ENCODE measurements at regions not wholly inside any gene's neighbourhood (a gene's known extent, or its start where the extent isn't known, plus 50 kb on each side); places are given as distances from the start of the nearest gene placed in this dataset.
"Not testable (repeated sequence)": the region's sequence is repeated elsewhere in the genome, so short reads cannot be mapped to it uniquely, and the experiment has no call there.

DNA sequence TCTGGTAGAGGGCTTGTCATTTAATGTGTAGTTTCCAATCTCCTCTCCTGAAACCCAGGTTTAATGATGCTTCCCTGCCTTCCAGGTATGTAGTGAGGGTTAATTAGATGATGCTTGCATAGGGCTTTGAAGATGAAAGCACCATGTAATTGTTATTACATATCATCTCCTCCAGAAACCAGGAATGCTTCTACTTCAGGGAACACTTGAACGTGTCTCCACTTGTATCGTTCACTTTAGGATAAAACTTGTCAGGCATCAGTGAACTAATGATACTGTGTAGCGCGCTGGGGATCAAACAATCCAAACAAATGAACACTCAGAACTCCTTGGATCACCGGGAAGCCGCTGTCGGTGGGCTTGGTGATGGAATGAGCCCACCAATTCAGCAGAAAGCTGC lies 260.9 kb upstream of the FZD8 start:
- DNase-seq: no peak

DNA sequence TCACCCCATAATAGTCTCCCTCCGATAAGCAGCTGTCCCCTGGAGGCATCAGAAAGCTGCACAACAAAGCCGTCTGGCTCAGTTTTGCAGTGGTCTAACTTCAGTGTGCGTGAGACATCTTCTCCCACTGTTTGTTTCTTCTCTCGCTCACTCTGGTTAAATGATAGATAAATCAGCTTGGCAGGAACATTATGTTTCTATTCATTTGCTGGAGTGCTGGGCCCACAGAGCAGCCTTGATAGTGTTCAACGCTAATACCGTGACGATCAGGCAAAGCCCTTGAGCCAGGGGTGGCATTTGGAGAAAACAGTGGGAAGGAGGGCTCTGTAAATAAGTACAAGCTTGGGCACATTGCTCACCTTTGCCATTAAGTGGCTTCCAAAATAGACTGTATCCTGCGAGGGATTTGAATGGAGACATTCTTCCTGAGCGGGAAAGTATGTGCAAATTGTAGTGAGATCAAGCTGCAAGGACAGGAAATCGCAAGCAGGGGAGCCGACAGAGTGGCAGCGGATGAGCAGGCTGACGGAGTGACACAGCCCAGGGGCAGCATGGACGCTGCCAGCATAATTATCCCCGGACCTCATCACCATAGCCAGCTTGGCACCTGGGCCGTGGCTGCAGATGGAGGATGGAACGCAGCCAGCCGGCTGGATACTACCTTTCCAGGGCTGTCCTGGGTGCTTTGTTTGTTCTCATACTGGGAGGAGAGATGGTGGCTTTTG lies 256.8 kb upstream of the FZD8 start:
- DNase-seq: peak in 1 of 51 donors; percentile 2

DNA sequence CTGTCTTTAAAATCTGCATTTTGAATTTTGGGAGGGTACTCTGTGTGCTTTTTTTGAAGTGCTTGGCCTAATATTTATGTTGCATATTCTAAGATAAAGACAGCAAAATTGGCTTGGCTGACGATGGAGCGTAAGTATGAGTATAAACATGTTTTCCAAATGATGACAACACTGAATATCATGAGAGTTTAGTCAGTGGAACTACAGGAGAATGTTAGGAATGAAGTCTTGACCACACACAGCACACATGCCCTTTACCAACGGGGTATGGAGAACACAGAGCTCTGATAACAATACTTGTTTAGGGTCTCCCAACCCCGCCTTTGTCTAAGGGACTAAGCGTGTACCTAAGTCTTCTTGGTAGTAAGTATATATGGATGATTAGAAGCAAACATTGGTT lies 253.9 kb upstream of the FZD8 start:
- no peak for DNase-seq

DNA sequence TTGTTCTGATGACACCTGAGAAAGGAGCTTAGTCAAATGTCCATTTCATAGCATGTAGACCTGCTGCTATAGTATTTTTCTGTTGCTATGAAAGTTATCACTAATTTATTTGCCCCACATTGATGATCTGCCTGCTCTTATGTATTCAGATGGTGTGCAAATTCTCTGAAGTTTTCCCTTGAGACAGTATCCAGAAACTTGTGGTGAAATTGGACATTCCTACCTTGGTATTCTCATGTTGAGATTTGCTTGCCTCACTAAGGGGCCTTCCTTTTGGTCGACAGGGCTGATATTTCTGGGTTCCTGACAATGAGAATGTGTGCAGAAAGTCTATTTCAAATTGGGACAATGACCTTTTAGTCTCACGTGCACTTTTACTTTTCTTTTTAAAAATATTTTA lies 253.2 kb upstream of the FZD8 start:
- no peak for DNase-seq

DNA sequence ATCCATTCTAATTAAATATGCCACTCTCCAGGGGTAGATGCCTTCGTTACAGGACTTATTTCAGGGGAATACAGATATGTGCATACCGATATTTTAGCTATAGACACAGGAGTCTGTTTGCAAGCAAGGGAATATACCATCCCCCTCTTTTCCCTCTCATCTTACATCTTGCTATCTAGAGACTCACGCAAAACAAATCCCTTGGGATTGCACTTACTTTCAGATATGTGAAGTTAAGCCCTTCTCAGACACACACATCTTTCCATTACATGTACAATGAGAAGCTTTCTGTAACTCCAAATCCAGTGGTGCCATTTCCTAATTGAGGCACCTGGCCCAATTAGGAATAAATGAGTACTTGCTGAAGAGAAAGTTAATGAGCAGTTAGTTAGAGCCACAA lies 250.4 kb upstream of the FZD8 start:
- no peak for DNase-seq

DNA sequence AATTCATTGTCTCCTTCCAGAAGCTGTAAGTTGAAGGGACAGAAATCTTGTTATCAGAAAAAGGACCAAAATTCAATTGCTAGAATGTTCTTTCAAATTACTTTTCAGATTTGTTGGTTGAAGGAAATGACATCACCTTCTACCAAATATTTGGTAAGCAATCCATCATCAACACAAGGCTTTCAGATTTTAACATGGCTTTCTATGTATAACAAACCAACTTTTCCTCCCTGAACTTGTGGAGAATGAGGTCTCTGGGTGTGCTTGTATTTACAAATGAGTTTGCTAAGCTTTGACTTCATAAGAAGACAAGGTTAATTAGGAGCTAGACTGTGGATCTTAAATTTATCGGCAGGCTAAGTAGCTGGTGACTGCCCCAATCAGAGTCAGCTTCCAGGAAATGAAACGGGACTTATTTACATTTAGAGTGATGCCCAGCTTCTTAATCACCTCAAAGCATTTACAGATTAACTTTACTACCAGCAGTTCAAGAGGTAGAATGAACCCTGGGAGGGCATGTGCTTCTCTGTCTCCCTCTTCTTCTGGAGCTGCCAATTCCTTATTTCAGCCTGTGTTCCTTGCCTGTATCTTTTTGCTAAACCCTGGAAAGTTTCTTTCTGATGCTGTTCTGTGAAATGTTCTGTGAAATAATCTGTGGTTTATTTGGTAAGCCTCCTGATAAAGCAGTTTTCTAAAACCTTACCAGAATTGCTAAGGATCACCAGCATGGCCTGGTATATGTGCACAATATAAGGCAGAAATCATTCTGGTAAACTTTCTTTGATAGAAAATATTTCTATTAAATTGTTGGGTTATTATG lies 248.8 kb upstream of the FZD8 start:
- DNase-seq: no peak

DNA sequence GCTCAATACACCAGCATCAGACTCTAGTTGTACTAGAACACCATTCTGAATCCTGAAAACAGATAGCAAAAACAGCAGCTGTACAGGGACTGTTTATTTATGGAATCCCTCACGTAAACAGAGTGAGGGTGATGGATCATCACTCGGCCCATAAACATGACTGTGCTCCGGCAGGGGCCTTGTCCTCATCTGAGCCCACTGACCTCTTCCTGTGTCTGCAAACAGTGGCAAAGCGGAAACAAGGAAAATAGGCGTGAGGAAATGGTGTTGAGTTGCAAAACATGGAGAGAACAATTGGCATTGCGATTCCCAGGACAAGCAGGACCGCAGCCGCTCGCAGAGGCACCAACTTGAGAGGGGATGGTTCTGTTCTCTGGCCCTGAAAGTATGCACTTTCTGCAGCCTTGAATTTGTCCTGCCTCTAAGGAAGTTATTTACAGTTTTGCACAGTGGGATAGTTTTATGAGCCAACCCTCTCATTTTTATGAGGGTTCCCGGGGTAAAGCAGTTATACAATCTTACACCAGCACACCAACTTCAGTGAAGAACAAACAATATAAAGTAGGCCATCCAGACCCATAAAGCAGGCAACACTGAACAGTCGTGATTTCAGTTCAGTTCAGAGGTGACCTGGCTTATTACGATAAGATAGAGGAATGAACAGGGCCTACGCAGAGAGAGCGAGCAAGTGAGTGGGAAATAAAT lies 248.0 kb upstream of the FZD8 start:
- no peak for DNase-seq

DNA sequence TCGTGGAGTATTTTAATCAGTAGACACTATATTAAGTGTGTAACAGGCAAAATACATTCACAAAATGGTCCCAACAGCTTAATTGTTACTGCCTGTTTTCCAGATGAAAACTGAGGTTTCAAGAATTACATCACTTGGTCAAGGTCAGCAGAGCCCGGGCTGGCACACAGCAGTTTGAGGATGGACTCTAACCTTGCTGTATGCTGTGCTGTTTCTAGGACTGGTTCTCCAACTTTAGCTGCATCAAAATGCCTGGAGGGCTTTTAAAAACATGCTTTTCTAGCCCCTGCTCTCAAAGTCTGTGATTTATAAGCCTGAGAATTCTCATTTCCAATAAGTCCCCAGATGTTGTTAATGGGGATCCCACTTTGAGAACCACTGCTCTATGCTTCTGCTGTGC lies 247.1 kb upstream of the FZD8 start:
- no peak for DNase-seq

DNA sequence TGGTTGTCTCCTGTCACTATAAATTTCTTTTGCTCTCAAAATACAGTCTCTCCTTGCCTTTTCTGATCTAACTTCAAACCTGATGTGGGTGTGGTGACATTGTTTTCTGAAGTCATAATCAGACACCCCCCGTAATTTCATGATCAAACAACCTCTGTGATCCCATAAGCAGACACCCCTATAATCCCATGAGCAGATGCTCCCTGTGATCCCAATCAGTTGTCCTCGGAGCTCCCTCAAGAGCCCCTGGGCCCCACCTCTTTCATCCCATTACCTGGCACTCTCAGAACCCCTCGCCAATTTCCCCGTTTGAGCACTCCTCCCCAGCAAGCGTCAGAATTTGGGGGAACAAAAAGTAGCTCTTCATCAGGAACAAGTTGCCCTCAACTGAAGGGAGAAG lies 246.3 kb upstream of the FZD8 start:
- DNase-seq: no peak

DNA sequence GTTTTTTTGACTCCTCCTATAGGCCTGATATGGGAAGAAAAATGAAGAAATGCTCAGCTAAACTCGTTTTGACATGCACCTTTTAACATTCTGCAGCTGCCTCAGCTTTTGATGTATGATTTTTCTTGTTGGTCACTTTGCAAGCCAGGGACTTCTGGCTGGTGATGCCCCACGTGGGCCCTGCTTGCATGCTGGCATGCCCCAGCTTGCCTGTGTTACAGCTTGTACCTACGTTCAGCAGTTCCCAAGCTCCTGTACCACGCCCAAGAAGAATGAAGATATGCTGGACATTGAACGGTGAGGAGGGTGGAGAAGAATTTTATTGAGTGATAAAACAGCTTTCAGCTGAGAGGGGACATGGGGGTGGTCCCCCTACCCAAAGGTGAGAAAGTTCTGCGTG lies 245.6 kb upstream of the FZD8 start:
- DNase-seq: no peak

DNA sequence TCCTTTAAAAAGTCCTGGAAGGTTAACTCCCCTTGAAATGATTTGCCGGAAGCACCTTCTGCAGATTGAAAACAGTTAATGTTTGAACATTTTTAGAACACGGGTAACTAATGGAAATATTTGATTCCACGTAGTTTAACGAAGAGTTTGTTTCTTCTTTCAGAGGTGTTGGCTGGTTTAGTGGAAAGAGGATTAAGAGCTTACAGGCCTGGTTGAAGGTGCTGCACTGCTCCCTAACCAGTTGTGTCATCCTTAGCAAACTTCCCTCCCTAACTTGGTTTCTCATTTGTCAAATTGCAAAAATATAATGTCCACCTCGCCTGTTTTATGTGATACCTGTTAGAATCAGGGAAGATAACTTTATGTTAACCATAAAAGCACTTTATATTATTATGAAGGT lies 243.0 kb upstream of the FZD8 start:
- no peak for DNase-seq

DNA sequence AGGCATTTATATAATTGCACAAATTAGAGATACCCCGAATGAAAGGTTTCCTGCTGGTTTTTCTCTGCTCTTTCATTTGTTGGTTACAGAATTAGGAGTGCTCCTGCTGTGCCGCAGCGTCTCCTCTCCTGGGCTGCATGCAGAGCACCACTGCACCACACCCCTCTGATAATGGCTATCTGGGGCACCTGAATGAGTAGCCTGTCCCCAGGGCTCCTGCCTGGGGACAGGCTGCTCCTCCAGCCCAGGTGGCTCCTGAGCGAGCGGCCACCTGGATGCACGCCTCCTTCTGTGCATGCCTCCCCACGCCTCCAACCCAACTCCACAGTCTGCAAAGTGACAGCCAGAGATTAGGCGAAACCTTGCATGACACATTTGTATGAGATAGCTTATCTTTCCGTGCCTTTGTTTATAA lies 242.6 kb upstream of the FZD8 start:
- DNase-seq: no peak

DNA sequence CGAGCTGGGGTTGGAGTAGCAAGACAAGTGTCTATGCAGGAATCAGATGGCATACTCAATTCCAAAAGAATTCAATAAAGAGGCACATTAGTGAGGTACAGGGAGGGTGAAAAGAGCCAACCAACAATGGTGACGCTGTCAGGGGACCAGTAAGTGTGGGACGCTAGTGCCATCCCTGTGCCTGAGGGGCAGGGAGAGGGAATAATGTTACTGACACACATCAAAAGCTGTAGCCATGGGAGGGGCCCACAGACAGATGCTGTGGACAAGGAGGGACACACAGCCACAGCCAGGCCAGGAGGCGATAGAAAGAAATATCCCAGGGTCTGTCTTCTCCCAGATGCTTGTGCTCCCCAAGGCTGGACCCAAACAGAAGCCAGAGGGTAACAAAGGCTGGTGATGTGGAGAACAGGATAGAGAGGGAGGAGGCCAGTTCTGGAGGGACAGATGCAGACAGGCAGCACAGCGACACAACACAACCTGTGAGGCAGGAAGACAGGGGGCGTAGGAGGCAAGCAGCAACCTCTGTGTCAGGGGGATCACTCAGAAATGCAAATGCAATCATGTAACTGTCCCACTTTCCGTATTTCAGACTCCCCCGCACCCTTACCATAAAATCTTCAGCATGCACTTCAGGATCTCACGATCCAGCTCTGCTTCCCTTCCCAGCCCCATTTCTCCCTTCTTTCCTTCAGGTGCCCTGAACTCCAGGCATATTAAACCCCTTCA lies 240.5 kb upstream of the FZD8 start:
- no peak for DNase-seq

DNA sequence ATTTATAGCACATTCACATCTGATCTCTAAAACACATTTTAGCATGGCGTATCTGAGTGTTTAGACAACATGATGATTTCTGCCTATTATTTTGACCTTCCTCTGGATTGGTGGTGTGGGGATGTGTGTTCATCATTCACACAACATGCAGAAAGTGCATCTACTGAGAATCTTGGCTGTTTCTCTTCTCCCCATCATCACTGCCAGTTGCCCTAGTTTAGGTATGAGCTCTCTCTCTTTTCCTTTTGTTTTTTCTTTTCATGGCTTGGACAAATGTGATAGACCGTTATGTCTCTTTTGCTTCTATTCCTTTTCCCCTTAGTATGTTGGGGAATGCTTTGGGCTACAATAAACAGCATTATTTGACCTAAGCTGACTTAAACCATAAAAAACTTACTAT lies 239.2 kb upstream of the FZD8 start:
- DNase-seq: no peak

DNA sequence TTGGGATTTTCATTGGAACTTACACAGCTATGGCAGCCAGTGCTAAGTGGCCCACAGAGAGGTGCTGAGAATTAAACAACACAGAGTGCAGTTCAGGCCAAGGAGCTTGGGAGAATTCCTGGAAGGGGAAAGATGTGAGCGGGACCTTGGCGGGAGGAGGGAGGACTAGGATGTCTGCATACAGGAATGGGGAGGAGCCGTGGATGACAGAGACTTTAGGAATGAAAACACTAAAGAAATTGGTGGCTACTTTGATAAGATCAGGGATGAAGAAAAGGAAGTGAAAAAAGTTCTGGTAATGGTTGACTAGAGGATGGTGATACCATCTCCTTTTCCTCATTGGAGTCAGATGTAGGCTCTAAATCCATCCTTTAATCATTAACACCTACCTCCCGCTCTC lies 234.2 kb upstream of the FZD8 start:
- no peak for DNase-seq

DNA sequence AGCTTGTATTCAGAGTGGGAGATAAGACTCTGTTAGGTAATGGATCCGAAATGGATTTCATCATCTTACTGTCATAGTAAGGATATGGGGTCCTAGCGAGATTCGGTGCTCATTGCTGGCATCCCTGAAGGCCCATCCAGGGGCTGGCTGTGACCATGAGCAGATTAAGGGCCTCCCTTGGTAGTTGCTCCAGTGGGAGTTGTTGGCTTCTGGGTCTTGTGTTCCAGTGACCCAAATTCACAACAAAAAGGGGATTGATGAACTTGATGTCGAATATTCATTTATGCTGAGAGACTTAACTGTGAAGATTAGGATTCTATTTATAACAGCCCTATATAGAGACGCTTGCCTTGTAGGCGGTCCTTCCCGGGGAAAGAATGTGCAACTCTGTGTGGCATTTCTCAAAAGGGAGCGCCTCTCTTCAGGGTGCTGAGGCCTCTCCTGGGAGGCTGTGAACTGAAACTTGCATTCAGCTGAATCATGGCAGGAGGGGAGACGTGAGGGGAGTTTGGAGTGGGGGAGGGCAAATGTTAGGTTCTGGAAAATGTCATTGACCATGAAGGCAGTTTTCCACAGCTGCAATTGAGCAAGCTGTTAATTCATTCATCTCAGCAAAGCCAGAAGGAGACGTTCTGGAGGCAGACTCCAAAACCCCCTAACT lies 233.1 kb upstream of the FZD8 start:
- no peak for DNase-seq

DNA sequence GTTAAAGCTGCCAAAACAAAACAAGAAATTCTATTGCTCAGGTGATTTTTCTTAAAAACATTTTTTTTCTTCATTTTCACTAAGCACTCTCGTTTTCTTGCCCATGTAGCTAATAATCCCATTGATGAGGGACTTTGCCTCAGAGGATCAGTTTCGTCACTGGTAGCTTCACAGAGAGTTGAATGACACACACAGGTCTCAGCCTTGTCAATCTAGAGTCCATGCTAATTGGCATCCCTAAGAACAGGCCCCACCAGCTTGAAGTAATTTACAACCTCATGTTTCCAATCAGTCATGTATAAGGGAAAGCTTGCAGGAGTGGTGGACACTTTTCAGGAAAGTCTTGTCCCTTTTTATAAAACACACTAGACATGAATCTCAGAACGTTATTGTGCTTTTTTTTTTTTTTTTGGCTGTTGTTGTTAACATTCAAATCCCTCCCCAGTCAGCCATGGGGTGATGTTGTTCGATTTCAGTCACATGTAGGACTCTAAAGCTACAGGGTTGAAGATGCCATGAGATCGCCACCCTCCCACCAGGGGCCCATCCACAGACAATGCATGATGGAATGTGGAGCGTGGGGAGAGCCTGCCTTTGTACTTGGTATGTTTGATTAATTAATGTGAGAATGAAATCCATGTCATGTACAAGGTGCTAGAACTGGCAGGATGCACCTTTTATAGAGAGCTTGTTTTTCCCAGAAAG lies 232.4 kb upstream of the FZD8 start:
- no peak for DNase-seq

DNA sequence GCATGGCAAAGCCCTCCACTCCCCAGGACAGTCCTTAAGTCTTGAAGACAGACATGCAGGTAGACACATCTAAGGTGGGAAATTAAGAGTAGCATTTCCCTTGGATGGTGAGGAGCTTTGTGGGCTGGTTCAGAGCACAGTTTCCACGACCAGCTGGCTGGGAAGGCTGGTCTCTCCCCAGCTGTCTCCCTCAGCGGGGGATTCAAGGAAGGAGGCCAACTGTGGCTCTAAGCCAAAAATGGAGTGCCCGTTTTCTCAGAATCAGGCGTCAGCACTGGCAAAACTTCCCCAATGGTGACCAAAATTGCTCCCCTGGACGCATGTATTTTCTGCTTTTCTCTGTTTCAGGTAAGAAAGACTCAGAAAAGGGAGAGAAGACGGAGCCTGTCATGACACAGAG lies 230.6 kb upstream of the FZD8 start:
- DNase-seq: no peak

DNA sequence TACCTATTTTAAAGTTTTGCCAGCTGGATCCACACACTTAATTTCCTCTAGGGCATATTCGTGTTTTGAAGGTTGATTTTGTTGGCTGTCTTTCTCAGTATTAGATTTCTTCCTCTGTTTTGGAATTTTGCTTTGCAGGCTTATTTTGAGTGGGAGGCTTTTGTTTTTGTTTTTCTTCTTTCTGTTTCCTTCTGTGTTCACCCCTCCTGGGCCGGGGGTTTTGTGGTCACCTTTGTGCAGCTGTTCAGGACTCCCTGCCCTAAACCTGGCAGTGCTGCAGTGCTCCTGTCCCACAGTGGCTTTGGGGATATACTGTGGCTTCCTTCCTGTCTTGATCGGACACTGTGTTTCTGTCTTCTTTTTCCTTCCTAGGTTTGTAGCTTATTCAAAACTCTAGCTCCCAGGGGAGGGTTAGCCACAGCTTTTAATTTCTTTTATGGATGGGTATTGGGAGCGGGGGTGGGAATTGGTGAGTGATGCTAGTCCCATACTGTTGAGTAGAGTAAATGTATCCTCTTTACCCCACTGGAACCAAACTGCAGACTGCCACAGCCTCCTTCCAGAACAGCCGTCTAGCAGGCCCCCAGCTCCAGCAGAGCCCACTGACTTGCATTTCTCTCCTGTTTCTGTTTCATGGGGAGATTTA lies 228.7 kb upstream of the FZD8 start:
- DNase-seq: no peak

DNA sequence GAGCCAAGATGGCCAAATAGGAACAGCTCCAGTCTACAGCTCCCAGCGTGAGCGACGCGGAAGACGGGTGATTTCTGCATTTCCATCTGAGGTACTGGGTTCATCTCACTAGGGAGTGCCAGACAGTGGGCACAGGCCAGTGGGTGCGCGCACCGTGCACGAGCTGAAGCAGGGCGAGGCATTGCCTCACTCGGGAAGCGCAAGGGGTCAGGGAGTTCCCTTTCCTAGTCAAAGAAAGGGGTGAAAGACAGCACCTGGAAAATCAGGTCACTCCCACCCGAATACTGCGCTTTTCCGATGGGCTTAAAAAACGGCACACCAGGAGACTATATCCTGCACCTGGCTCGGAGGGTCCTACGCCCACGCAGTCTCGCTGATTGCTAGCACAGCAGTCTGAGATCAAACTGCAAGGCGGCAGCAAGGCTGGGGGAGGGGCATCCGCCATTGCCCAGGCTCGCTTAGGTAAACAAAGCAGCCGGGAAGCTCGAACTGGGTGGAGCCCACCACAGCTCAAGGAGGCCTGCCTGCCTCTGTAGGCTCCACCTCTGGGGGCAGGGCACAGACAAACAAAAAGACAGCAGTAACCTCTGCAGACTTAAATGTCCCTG lies 216.7 kb upstream of the FZD8 start:
- DNase-seq: not testable (repeated sequence)

Measured in hypothalamus (tissue), 51 donors.